Uterus (tissue), 3 donors: ENCODE measurements at regions not wholly inside any gene's neighbourhood (a gene's known extent, or its start where the extent isn't known, plus 50 kb on each side); places are given as distances from the start of the nearest gene placed in this dataset.

ENCODE experiments used
- DNase-seq, 2 donors: peaks; one replicate each; pipeline ENCODE4 v3.0.0-alpha.2; 2019 to 2020
- H3K27ac ChIP-seq, 2 donors: fragments of 200-600 bp; sonication (generic); 1 replicate in 1 of 2; 2 replicates in 1 of 2; pipeline ENCODE4 v1.5.1; 2016 to 2018
- H3K27me3 ChIP-seq, 2 donors: fragments of 200-600 bp; sonication (generic); one replicate each; pipeline ENCODE4 v1.5.1; 2018 to 2019; ENCODE audit warnings: control low read depth in 1 of 2
- H3K36me3 ChIP-seq, 2 donors: fragments of 200-600 bp; sonication (generic); one replicate each; pipeline ENCODE4 v1.5.1; 2019; ENCODE audit warnings: control low read depth in 1 of 2
- H3K4me1 ChIP-seq, 2 donors: fragments of 200-600 bp; sonication (generic); one replicate each; pipeline ENCODE4 v1.5.1; 2018 to 2019; ENCODE audit warnings: control low read depth in 1 of 2
- H3K4me3 ChIP-seq, 2 donors: fragments of 200-600 bp; sonication (generic); 1 replicate in 1 of 2; 2 replicates in 1 of 2; pipeline ENCODE4 v1.5.1; 2018 to 2019; ENCODE audit warnings: mild to moderate bottlenecking in 1 of 2
- H3K9me3 ChIP-seq, 2 donors: fragments of 200-600 bp; sonication (generic); one replicate each; pipeline ENCODE4 v1.5.1; 2019; ENCODE audit warnings: control low read depth in 1 of 2
- CTCF ChIP-seq, 4 experiments: fragments of 200-600 bp in 2 of 4; fragments of 450-650 bp in 2 of 4; sonication (generic) in 2 of 4; IDR thresholded peaks; one replicate each; pipeline ENCODE4 v1.5.1; 2016 to 2019; ENCODE audit warnings: antibody characterized with exemption in 4 of 4, mild to moderate bottlenecking in 2 of 4, moderate library complexity in 1 of 4
- POLR2A ChIP-seq, 2 donors: fragments of 450-650 bp; IDR thresholded peaks; one replicate each; pipeline ENCODE4 v1.6.1; 2016; ENCODE audit warnings: antibody characterized with exemption in 2 of 2, mild to moderate bottlenecking in 1 of 2, moderate library complexity in 1 of 2
- intact Hi-C: fragments of 100-400 bp; cut with DNase I; formaldehyde crosslinking; loops from one replicate; pipeline ENCODE4 v1.15.1; 2023; ENCODE audit warnings: low total_unique reads
- donor health status: DM: yes; HTN: yes; CAD: no.

DNA sequence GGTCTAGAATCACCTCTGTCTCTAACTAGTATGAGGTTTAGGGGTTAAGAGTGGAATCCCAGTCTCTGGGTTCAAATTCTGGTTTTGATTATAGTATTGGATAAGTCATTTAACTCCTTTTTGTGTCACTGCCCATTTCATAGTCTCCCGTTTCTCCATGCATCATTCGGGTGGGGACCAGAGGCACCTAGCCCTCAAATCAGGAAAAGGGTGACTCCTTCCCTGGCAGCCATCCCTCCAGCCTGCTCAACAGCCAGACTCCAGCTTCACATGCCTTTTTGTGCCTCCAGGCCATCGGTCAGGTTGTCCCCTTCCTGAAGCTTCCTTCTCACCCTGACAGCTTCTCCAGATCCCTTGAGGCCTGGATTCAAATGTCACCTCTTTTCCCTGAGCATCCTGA lies 139.8 kb downstream of the DHX35 start:
- Histone ChIP-seq H3K36me3 (no peaks in the 10 kb centered on the region), H3K9me3 (no peaks in the 10 kb centered on the region), H3K27ac (no peak overlapping the region), H3K4me3 (no peak overlapping the region), H3K4me1 (no peaks in the 10 kb centered on the region), H3K27me3 (no peaks in the 10 kb centered on the region)
- intact Hi-C loops, result no loop called here
- DNase-seq, result no peak
- TF ChIP-seq CTCF (IDR thresholded peaks at IDR 0.05) (no peak), POLR2A (IDR thresholded peaks at IDR 0.05) (no peak)

GRCh38 chr20:39100691-39101090 lies 138.5 kb downstream of the DHX35 start:
- Histone ChIP-seq H3K36me3 (no peaks in the 10 kb centered on the region), H3K4me1 (no peaks in the 10 kb centered on the region), H3K27ac (no peak overlapping the region), H3K9me3 (no peaks in the 10 kb centered on the region), H3K27me3 (no peaks in the 10 kb centered on the region), H3K4me3 (no peak overlapping the region)
- no peak for TF ChIP-seq POLR2A (IDR thresholded peaks at IDR 0.05)
- TF ChIP-seq CTCF (IDR thresholded peaks at IDR 0.05), result no peak
- no peak for DNase-seq
- intact Hi-C loops, result no loop called here

DNA sequence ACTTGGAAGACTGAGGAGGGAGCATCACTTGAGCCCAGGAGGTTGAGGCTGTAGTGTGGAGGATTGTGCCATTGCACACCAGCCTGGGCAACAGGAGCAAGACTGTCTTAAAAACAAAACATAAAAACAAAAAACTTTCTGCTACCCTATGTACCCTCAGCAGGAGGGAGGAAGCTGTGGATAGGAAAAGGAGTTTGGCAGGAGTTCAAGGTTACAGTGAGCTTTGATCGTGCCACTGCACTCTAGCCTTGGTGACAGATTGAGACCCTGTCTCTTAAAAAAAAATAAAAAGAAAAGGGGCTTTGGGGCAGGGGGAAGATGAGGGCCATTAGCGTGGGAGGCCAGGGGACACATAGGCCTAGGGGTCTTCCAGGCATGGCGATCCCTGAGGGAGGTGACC lies 135.7 kb downstream of the DHX35 start:
- H3K4me1 ChIP-seq, result no peaks in the 10 kb centered on the region
- no peak overlapping the region for H3K27ac ChIP-seq
- TF ChIP-seq CTCF (IDR thresholded peaks at IDR 0.05) (no peak), POLR2A (IDR thresholded peaks at IDR 0.05) (no peak)
- no peaks in the 10 kb centered on the region for H3K27me3 ChIP-seq
- intact Hi-C loops, result no loop called here
- no peak overlapping the region for H3K4me3 ChIP-seq
- no peaks in the 10 kb centered on the region for H3K9me3 ChIP-seq
- DNase-seq, result no peak
- no peaks in the 10 kb centered on the region for H3K36me3 ChIP-seq

DNA sequence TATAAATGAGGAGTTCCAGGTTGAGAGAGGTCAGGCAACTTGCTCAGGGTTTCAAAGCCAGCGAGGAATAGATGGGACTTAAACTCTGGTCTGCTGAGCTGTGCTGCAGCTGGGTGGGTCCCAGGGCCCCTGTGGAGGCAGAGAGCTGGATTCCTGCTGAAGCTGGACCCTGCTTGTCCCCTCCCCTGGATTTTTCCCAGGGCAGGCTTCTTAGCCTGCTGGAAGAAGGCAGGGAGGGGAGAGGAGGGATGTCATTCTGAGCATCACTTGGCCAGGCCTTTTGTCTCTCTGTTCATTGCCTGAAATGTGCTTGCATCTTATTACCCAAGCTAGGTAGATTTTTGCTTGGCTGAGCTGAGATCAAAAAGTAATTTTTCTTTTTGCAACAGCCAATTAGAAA lies 133.7 kb downstream of the DHX35 start:
- H3K9me3 ChIP-seq, result no peaks in the 10 kb centered on the region
- no peak for DNase-seq
- H3K4me3 ChIP-seq, result no peak overlapping the region
- H3K27me3 ChIP-seq, result no peaks in the 10 kb centered on the region
- TF ChIP-seq POLR2A (IDR thresholded peaks at IDR 0.05) (no peak), CTCF (IDR thresholded peaks at IDR 0.05) (no peak)
- no peaks in the 10 kb centered on the region for H3K36me3 ChIP-seq
- H3K4me1 ChIP-seq, result no peaks in the 10 kb centered on the region
- no peak overlapping the region for H3K27ac ChIP-seq
- intact Hi-C loops, result no loop called here

- TF ChIP-seq CTCF (IDR thresholded peaks at IDR 0.05) (no peak), POLR2A (IDR thresholded peaks at IDR 0.05) (no peak)
- Histone ChIP-seq H3K36me3 (no peaks in the 10 kb centered on the region), H3K27ac (no peak overlapping the region), H3K4me3 (no peak overlapping the region), H3K4me1 (no peaks in the 10 kb centered on the region), H3K9me3 (no peaks in the 10 kb centered on the region), H3K27me3 (no peaks in the 10 kb centered on the region)
- intact Hi-C loops, result no loop called here
- DNase-seq, result no peak
Measured at GRCh38 chr20:39094391-39094790, 132.2 kb downstream of the DHX35 start.
